ENCODE measurements at regions not wholly inside any gene's neighbourhood (a gene's known extent, or its start where the extent isn't known, plus 50 kb on each side); places are given as distances from the start of the nearest gene placed in this dataset.

DNA sequence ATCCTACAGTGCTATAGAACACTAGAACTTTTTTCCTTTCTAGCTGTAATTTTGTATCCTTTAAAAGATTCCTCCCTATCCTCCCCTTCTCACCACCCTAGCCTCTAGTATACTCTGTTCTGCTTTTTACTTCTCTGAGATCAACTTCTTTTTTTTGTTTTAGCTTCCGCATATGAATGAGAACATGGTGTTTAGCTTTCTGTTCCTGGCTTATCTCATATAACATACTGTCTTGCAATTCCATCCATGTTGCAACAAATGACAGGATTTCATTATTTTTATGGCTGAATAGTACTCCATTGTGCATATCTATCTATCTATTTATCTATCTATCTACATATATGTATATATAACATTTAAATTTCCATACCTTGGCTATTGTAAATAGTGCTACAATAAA, 126.0 kb upstream of the MAN2A1 start:
- no peaks in the 10 kb centered on the region for H3K27me3 ChIP-seq
- no peaks in the 10 kb centered on the region for H3K36me3 ChIP-seq
- intact Hi-C loops (cut with DNase I): no loop called here
- no peak for DNase-seq
- no peak overlapping the region for H3K4me3 ChIP-seq
- no peaks in the 10 kb centered on the region for H3K4me1 ChIP-seq
- H3K9me3 ChIP-seq: no peaks in the 10 kb centered on the region
- no peak overlapping the region for H3K27ac ChIP-seq
- TF ChIP-seq, protein P1, sequence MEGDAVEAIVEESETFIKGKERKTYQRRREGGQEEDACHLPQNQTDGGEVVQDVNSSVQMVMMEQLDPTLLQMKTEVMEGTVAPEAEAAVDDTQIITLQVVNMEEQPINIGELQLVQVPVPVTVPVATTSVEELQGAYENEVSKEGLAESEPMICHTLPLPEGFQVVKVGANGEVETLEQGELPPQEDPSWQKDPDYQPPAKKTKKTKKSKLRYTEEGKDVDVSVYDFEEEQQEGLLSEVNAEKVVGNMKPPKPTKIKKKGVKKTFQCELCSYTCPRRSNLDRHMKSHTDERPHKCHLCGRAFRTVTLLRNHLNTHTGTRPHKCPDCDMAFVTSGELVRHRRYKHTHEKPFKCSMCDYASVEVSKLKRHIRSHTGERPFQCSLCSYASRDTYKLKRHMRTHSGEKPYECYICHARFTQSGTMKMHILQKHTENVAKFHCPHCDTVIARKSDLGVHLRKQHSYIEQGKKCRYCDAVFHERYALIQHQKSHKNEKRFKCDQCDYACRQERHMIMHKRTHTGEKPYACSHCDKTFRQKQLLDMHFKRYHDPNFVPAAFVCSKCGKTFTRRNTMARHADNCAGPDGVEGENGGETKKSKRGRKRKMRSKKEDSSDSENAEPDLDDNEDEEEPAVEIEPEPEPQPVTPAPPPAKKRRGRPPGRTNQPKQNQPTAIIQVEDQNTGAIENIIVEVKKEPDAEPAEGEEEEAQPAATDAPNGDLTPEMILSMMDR (IDR thresholded peaks at IDR 0.05): no peak
- no peak for ATAC-seq

GRCh38 chr5:109563189-109563588, 126.5 kb upstream of the MAN2A1 start:
- H3K4me3 ChIP-seq: no peak overlapping the region
- H3K9me3 ChIP-seq: no peaks in the 10 kb centered on the region
- no peak overlapping the region for H3K27ac ChIP-seq
- H3K36me3 ChIP-seq: no peaks in the 10 kb centered on the region
- no peak for ATAC-seq
- H3K4me1 ChIP-seq: no peaks in the 10 kb centered on the region
- TF ChIP-seq, protein P1 (IDR thresholded peaks at IDR 0.05): no peak
- intact Hi-C loops (cut with DNase I): no loop called here
- H3K27me3 ChIP-seq: no peaks in the 10 kb centered on the region
- DNase-seq: no peak

DNA sequence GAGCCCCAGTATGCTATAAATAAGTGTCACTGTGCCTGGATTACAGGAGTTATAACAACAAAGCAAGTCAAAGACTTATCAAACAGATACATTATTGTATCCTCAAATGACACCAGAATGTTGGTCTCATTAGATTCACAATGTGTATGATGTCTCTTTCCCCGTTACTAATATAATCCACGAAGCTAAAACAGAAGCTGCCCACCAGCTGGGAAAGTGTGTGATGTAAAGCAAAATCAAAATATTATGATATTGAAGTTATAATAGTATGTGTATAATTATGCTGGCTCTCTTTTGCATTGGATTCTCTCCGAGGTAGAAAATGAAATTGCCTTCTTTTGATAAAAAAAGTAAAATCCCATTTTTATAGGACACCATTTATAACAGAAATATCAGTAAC, 127.3 kb upstream of the MAN2A1 start:
- no peak overlapping the region for H3K4me3 ChIP-seq
- no peaks in the 10 kb centered on the region for H3K36me3 ChIP-seq
- H3K4me1 ChIP-seq: no peaks in the 10 kb centered on the region
- TF ChIP-seq, protein P1 (IDR thresholded peaks at IDR 0.05): no peak
- intact Hi-C loops (cut with DNase I): no loop called here
- DNase-seq (no peak), ATAC-seq (no peak)
- no peaks in the 10 kb centered on the region for H3K27me3 ChIP-seq
- H3K9me3 ChIP-seq: no peaks in the 10 kb centered on the region
- H3K27ac ChIP-seq: no peak overlapping the region

GRCh38 chr5:109561447-109561846, 128.3 kb upstream of the MAN2A1 start:
- Histone ChIP-seq H3K27ac (no peak overlapping the region), H3K9me3 (no peaks in the 10 kb centered on the region), H3K4me1 (no peaks in the 10 kb centered on the region), H3K4me3 (no peak overlapping the region), H3K36me3 (no peaks in the 10 kb centered on the region), H3K27me3 (no peaks in the 10 kb centered on the region)
- TF ChIP-seq, protein P1 (IDR thresholded peaks at IDR 0.05): no peak
- intact Hi-C loops (cut with DNase I): no loop called here
- DNase-seq: no peak
- no peak for ATAC-seq

GRCh38 chr5:109560554-109560953, 129.2 kb upstream of the MAN2A1 start:
- Histone ChIP-seq H3K27ac (no peak overlapping the region), H3K9me3 (no peaks in the 10 kb centered on the region), H3K4me3 (no peak overlapping the region), H3K27me3 (no peaks in the 10 kb centered on the region), H3K36me3 (no peaks in the 10 kb centered on the region), H3K4me1 (no peaks in the 10 kb centered on the region)
- DNase-seq (no peak), ATAC-seq (no peak)
- intact Hi-C loops (cut with DNase I): no loop called here
- TF ChIP-seq, protein P1 (IDR thresholded peaks at IDR 0.05): no peak
